HepG2 (cell line): ENCODE measurements at regions not wholly inside any gene's neighbourhood (a gene's known extent, or its start where the extent isn't known, plus 50 kb on each side); places are given as distances from the start of the nearest gene placed in this dataset.

Experiments used
- ATAC-seq: fragments of 200-7000 bp; cut with Tn5 transposase; 3 replicates; pipeline ENCODE4 v1.9.1; 2020; ENCODE audit warnings: mild to moderate bottlenecking, moderate library complexity
- BruUV-seq: library from RNA; stranded (reverse); fragments of 400-500 nt; replicated peaks from 2 replicates; lab custom pipeline; 2021; lab: Mats Ljungman, UMichigan
- CTCF ChIA-PET: fragments of 300-600 bp; formaldehyde crosslinking; extraction: SDS; loops from one replicate; lab custom pipeline; 2021; ENCODE audit warnings: low total read pairs, inconsistent platforms, low intra/inter-chr PET ratio; lab: Yijun Ruan, JAX
- POLR2A ChIA-PET: fragments of 350-600 bp; sonication (Branson Sonifier 250); formaldehyde crosslinking; loops from one replicate; lab custom pipeline; 2020; ENCODE audit warnings: antibody characterized with exemption, inconsistent platforms; lab: Yijun Ruan, JAX
- DNase-seq: peaks from one replicate; pipeline ENCODE4 v3.0.0-alpha.2; 2015; ENCODE audit warnings: low spot score
- FAIRE-seq: peaks from 3 replicates; lab custom pipeline; 2011; peaks lifted over from hg19 to GRCh38; lab: Jason Lieb, UNC
- H2AFZ ChIP-seq: one replicate; pipeline ENCODE4 v1.6.1; 2011; ENCODE audit warnings: low read length, inconsistent platforms
- H3K27ac ChIP-seq: fragments of 300-600 bp; 3 replicates; pipeline ENCODE4 v1.8.0; 2011; ENCODE audit warnings: mixed run types, mild to moderate bottlenecking, mixed read lengths, low read length, inconsistent platforms; ENCODE audit not compliant: insufficient read depth; ENCODE audit errors: extremely low read length
- H3K27me3 ChIP-seq, 2 experiments: fragments of 200-600 bp in 1 of 2; 2 replicates in 1 of 2; 3 replicates in 1 of 2; pipeline versions ENCODE4 v1.6.0 to v1.8.0; 2011; ENCODE audit warnings: low read length in 2 of 2, mild to moderate bottlenecking in 2 of 2, moderate library complexity in 2 of 2, inconsistent platforms in 1 of 2; ENCODE audit not compliant: insufficient read depth in 2 of 2, control insufficient read depth in 1 of 2
- H3K36me3 ChIP-seq, 2 experiments: fragments of 200-600 bp in 1 of 2; replicated peaks in 1 of 2; 2 replicates in 1 of 2; 3 replicates in 1 of 2; pipeline versions ENCODE4 v1.5.1 to v1.8.0; 2011; ENCODE audit warnings: low read length in 2 of 2, inconsistent platforms in 1 of 2; ENCODE audit not compliant: insufficient read depth in 2 of 2, control insufficient read depth in 1 of 2
- H3K4me1 ChIP-seq: 2 replicates; pipeline ENCODE4 v1.5.1; 2012; ENCODE audit warnings: low read length, inconsistent platforms; ENCODE audit not compliant: insufficient read depth
- H3K4me2 ChIP-seq: 2 replicates; pipeline ENCODE4 v1.6.0; 2011; ENCODE audit warnings: low read depth, low read length, inconsistent platforms
- H3K4me3 ChIP-seq, 3 experiments: fragments of 200-600 bp in 1 of 3; sonication (generic), shearing (Covaris generic) in 1 of 3; replicated peaks in 1 of 3; 2 replicates each; pipeline ENCODE4 v1.5.1; 2011 to 2016; ENCODE audit warnings: low read length in 3 of 3, inconsistent platforms in 2 of 3, low read depth in 2 of 3, mild to moderate bottlenecking in 2 of 3, control low read depth in 1 of 3, mixed read lengths in 1 of 3; ENCODE audit not compliant: insufficient read depth in 1 of 3
- H3K79me2 ChIP-seq: one replicate; pipeline ENCODE4 v1.6.1; 2011; ENCODE audit warnings: low read length, inconsistent platforms; ENCODE audit not compliant: insufficient read depth
- H3K9ac ChIP-seq: 2 replicates; pipeline ENCODE4 v1.6.0; 2011; ENCODE audit warnings: mild to moderate bottlenecking, low read depth, low read length, inconsistent platforms; ENCODE audit not compliant: insufficient read depth
- H3K9me3 ChIP-seq: 2 replicates; pipeline ENCODE4 v1.5.1; 2012; ENCODE audit warnings: mild to moderate bottlenecking, low read length
- H4K20me1 ChIP-seq: 2 replicates; pipeline ENCODE4 v1.6.0; 2011; ENCODE audit warnings: inconsistent platforms, mild to moderate bottlenecking, low read length, moderate library complexity; ENCODE audit not compliant: insufficient read depth
- KLF11 ChIP-seq: IDR thresholded peaks from 2 replicates; pipeline ENCODE4 v1.6.1; 2016; ENCODE audit warnings: missing compliant biosample characterization
- MIER2 ChIP-seq: IDR thresholded peaks from 2 replicates; pipeline ENCODE4 v1.6.1; 2016; ENCODE audit warnings: missing biosample characterization, missing genetic modification reagents
- MIER3 ChIP-seq: IDR thresholded peaks from 2 replicates; pipeline ENCODE4 v1.6.1; 2016; ENCODE audit warnings: missing compliant biosample characterization, borderline replicate concordance
- THAP11 ChIP-seq: IDR thresholded peaks from 2 replicates; pipeline ENCODE4 v1.6.1; 2016; ENCODE audit warnings: missing biosample characterization, missing genetic modification reagents
- ZNF337 ChIP-seq: sonication (generic); formaldehyde crosslinking; IDR thresholded peaks from 2 replicates; pipeline ENCODE4 v1.5.1; 2020; ENCODE audit warnings: missing genetic modification reagents, low read depth, mild to moderate bottlenecking, borderline replicate concordance
- ZNF382 ChIP-seq: sonication (generic); formaldehyde crosslinking; IDR thresholded peaks from 2 replicates; pipeline ENCODE4 v1.5.0; 2020; ENCODE audit warnings: missing genetic modification reagents, mild to moderate bottlenecking, borderline replicate concordance
- ZNF460 ChIP-seq: sonication (generic); formaldehyde crosslinking; IDR thresholded peaks from 2 replicates; pipeline ENCODE4 v1.5.1; 2020; ENCODE audit warnings: missing genetic modification reagents, mild to moderate bottlenecking, borderline replicate concordance
- ZNF724P ChIP-seq: sonication (generic); formaldehyde crosslinking; IDR thresholded peaks from 2 replicates; pipeline ENCODE4 v1.8.0; 2022; ENCODE audit warnings: missing genetic modification reagents, borderline replicate concordance
- WGBS: methylation state at CpG from one replicate; pipeline ENCODE4 v1.1.6; 2017; ENCODE audit warnings: low lambda C conversion rate; 5-methylcytosine and 5-hydroxymethylcytosine counted together
- in situ Hi-C: cut with HindIII; loops from 2 replicates; pipeline ENCODE4 v1.10.0; 2017; ENCODE audit warnings: low pct_unique_long_range_greater_than_20kb; ENCODE audit not compliant: extremely low pct_ligation_motif_present
- intact Hi-C: fragments of 100-400 bp; cut with micrococcal nuclease; formaldehyde crosslinking; loops from one replicate; pipeline ENCODE4 v1.10.0; 2022; ENCODE audit not compliant: unreplicated experiment
- TF ChIP-seq, protein P1 (sequence below): sonication (generic); formaldehyde crosslinking; IDR thresholded peaks from 2 replicates; pipeline ENCODE4 v1.5.0; 2020; ENCODE audit warnings: missing genetic modification reagents
- TF ChIP-seq, protein P2 (sequence below), 2 experiments: sonication (generic) in 1 of 2; formaldehyde crosslinking in 1 of 2; IDR thresholded peaks; 2 replicates each; pipeline versions ENCODE4 v1.5.1 to v1.6.1; 2011 to 2020; ENCODE audit warnings: borderline replicate concordance in 1 of 2, low read depth in 1 of 2, low read length in 1 of 2, mild to moderate bottlenecking in 1 of 2, missing genetic modification reagents in 1 of 2, moderate library complexity in 1 of 2
- TF ChIP-seq, protein P3 (sequence below): sonication (generic); formaldehyde crosslinking; IDR thresholded peaks from 2 replicates; pipeline ENCODE4 v1.5.1; 2020; ENCODE audit warnings: missing genetic modification reagents, mild to moderate bottlenecking, borderline replicate concordance
- TF ChIP-seq, protein P4 (sequence below): sonication (generic); formaldehyde crosslinking; IDR thresholded peaks from 2 replicates; pipeline ENCODE4 v1.5.0; 2020; ENCODE audit warnings: missing genetic modification reagents

DNA sequence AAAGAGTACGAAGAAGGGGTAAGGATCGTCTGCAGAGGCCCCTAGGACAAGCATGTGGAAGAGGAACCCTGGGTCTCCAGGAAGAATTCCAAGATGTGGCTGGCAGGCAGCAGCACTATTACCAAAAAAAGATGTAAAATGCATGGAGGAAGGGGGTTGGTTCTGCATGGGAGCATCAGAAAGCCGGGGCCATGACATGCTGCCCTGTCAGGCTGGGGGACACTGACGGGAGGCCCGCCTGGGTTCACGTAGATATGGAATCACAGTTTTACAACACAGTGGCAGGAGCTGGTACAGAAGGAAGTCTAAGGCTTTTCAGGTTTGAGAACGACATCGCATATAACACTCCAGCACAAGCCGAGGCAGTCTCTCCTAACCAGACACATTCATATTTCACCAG lies 150.0 kb upstream of the GSC start:
- Histone ChIP-seq H3K9me3 (no peaks in the 10 kb centered on the region), H3K9ac (no peak overlapping the region), H3K4me3 (no peak overlapping the region), H3K27me3 (peaks cover 0 to 25% of the 10 kb centered on the region in 2 experiments; a peak in 3 of 5 replicates), H3K4me2 (no peak overlapping the region), H3K27ac (no peak overlapping the region), H3K36me3 (no peaks in the 10 kb centered on the region), H4K20me1 (no peaks in the 10 kb centered on the region), H3K4me1 (no peaks in the 10 kb centered on the region), H3K79me2 (no peaks in the 10 kb centered on the region), H2AFZ (no peak overlapping the region)
- ATAC-seq (no peak), DNase-seq (no peak), FAIRE-seq (no peak)
- 27% methylated on average over 9 of the region's 9 CpGs for WGBS
- BruUV-seq: no TSS peak
- in situ Hi-C loops: no loop called here
- intact Hi-C loops: no loop called here
- POLR2A ChIA-PET: no interaction called here
- CTCF ChIA-PET: no interaction called here
- TF ChIP-seq, protein P1, sequence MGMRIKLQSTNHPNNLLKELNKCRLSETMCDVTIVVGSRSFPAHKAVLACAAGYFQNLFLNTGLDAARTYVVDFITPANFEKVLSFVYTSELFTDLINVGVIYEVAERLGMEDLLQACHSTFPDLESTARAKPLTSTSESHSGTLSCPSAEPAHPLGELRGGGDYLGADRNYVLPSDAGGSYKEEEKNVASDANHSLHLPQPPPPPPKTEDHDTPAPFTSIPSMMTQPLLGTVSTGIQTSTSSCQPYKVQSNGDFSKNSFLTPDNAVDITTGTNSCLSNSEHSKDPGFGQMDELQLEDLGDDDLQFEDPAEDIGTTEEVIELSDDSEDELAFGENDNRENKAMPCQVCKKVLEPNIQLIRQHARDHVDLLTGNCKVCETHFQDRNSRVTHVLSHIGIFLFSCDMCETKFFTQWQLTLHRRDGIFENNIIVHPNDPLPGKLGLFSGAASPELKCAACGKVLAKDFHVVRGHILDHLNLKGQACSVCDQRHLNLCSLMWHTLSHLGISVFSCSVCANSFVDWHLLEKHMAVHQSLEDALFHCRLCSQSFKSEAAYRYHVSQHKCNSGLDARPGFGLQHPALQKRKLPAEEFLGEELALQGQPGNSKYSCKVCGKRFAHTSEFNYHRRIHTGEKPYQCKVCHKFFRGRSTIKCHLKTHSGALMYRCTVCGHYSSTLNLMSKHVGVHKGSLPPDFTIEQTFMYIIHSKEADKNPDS: no peak
- TF ChIP-seq, protein P2, sequence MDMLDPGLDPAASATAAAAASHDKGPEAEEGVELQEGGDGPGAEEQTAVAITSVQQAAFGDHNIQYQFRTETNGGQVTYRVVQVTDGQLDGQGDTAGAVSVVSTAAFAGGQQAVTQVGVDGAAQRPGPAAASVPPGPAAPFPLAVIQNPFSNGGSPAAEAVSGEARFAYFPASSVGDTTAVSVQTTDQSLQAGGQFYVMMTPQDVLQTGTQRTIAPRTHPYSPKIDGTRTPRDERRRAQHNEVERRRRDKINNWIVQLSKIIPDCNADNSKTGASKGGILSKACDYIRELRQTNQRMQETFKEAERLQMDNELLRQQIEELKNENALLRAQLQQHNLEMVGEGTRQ (IDR thresholded peaks at IDR 0.05; ENCODE audit: low read depth, low read length): no peak
- TF ChIP-seq, protein P2 (CRISPR knock-in tag; IDR thresholded peaks at IDR 0.05; ENCODE audit: borderline replicate concordance): no peak
- TF ChIP-seq MIER2 (CRISPR knock-in tag) (no peak), ZNF460 (no peak), KLF11 (CRISPR knock-in tag) (no peak), THAP11 (CRISPR knock-in tag) (no peak), MIER3 (CRISPR knock-in tag) (no peak), ZNF724P (CRISPR knock-in tag) (no peak), ZNF382 (CRISPR knock-in tag) (no peak), ZNF337 (CRISPR knock-in tag) (no peak)
- TF ChIP-seq, protein P3, sequence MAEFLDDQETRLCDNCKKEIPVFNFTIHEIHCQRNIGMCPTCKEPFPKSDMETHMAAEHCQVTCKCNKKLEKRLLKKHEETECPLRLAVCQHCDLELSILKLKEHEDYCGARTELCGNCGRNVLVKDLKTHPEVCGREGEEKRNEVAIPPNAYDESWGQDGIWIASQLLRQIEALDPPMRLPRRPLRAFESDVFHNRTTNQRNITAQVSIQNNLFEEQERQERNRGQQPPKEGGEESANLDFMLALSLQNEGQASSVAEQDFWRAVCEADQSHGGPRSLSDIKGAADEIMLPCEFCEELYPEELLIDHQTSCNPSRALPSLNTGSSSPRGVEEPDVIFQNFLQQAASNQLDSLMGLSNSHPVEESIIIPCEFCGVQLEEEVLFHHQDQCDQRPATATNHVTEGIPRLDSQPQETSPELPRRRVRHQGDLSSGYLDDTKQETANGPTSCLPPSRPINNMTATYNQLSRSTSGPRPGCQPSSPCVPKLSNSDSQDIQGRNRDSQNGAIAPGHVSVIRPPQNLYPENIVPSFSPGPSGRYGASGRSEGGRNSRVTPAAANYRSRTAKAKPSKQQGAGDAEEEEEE: no peak
- TF ChIP-seq, protein P4, sequence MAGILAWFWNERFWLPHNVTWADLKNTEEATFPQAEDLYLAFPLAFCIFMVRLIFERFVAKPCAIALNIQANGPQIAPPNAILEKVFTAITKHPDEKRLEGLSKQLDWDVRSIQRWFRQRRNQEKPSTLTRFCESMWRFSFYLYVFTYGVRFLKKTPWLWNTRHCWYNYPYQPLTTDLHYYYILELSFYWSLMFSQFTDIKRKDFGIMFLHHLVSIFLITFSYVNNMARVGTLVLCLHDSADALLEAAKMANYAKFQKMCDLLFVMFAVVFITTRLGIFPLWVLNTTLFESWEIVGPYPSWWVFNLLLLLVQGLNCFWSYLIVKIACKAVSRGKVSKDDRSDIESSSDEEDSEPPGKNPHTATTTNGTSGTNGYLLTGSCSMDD (CRISPR knock-in tag): no peak
